Fibroblast of mammary gland (primary cell): ENCODE measurements at regions not wholly inside any gene's neighbourhood (a gene's known extent, or its start where the extent isn't known, plus 50 kb on each side); places are given as distances from the start of the nearest gene placed in this dataset.
"Not testable (repeated sequence)": the region's sequence is repeated elsewhere in the genome, so short reads cannot be mapped to it uniquely, and the experiment has no call there.

Experiments used
- DNase-seq: peaks from one replicate; pipeline ENCODE4 v3.0.0-alpha.2; 2010; ENCODE audit warnings: low read depth
- H3K4me3 ChIP-seq: 2 replicates; pipeline ENCODE4 v1.5.1; 2011; ENCODE audit warnings: low read depth, mild to moderate bottlenecking, low read length, moderate library complexity; ENCODE audit not compliant: control insufficient read depth
- TF ChIP-seq, protein P1 (sequence below): conservative IDR thresholded peaks from 2 replicates; pipeline ENCODE4 v1.5.1; 2011; ENCODE audit warnings: low read depth, low read length, inconsistent platforms; ENCODE audit not compliant: control insufficient read depth, insufficient read depth

DNA sequence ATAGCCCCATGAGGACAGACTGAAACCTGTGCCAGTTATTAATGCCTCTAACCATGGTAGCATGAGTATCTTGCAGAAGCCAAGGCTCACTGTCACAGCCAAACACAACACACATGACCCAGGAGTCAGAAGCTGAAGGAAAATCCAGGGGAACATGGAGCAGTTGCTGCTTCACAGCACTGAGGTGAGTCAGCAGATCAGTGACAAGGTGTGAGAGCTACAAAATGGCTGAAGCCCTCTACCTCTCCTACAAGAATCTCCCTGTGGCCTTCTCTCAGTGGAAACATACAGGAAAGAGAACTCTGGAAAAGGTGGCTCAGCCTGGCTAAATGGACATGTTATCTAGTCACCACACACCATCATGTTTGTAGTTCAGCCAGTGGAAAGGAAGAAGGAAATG is 93.5 kb downstream of the NAB1 start:
- DNase-seq = no peak
- H3K4me3 ChIP-seq = no peak overlapping the region
- TF ChIP-seq, protein P1, sequence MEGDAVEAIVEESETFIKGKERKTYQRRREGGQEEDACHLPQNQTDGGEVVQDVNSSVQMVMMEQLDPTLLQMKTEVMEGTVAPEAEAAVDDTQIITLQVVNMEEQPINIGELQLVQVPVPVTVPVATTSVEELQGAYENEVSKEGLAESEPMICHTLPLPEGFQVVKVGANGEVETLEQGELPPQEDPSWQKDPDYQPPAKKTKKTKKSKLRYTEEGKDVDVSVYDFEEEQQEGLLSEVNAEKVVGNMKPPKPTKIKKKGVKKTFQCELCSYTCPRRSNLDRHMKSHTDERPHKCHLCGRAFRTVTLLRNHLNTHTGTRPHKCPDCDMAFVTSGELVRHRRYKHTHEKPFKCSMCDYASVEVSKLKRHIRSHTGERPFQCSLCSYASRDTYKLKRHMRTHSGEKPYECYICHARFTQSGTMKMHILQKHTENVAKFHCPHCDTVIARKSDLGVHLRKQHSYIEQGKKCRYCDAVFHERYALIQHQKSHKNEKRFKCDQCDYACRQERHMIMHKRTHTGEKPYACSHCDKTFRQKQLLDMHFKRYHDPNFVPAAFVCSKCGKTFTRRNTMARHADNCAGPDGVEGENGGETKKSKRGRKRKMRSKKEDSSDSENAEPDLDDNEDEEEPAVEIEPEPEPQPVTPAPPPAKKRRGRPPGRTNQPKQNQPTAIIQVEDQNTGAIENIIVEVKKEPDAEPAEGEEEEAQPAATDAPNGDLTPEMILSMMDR = no peak

GRCh38 chr2:190744041-190744440 is 95.2 kb downstream of the NAB1 start:
- DNase-seq = no peak
- TF ChIP-seq, protein P1 = no peak
- no peak overlapping the region for H3K4me3 ChIP-seq

DNA sequence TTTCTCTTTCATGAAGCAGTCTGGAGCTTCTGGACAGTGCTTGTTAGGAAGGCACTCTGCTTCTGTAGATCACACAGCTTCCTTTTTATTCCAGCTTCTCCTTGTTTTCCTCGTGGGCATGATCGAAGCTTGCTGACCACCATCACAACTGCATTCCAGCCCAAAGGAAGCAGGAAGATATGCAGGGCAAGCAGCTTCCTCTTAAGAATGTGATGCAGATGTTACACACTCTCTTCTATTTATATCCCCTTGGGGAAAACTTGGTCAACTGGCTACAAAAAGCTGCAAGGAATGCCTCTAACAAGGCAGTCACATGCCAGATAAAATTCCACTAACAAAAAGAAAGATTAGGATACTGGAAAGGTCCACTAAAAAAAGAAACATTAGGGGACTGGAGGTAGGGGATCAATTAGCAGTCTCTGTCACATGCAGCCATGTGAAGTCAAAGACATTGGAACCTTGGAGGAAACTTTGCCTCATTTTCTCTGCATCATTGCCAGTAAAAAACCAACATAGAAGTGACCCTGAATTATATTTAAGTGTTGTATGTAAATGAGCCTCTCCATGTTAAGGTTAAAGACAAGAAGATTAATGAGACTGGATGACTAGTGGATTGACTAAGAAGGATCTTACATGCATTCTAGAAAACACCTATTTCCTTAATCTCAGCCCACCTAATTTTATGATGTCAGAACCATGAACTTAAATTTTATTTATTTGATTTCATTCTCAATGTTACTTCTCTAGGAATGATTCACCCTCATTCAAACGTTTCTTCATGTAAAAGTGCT is 98.3 kb downstream of the NAB1 start:
- peak; percentile 50 for DNase-seq
- H3K4me3 ChIP-seq = no peak overlapping the region

DNA sequence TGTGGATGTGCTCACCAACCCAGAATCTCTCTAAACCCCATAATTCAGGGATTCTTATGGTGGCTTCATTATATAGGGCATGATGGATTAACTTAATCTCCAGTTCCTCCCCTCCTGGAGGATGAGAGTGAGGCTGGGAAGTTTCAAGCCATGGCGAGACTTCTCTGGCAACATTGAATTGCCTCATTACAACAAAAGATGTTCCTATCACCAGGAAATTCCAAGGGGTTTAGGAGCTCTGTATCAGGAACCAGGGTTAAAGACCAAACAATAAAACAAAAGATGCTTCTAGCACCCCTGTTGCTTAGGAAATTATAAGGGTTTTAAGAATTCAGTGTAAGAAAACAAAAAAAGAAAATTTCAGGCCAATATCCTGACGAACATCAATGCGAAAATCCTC is 100.1 kb downstream of the NAB1 start:
- DNase-seq = no peak
- TF ChIP-seq, protein P1 = no peak
- no peak overlapping the region for H3K4me3 ChIP-seq

More for the DNA sequence above, 98.3 kb downstream of the NAB1 start:
- TF ChIP-seq, protein P1 = no peak

- DNase-seq = peak; percentile 40
- TF ChIP-seq, protein P1 = no peak
Observed at GRCh38 chr2:190755772-190756415, 107.0 kb downstream of the NAB1 start.

DNA sequence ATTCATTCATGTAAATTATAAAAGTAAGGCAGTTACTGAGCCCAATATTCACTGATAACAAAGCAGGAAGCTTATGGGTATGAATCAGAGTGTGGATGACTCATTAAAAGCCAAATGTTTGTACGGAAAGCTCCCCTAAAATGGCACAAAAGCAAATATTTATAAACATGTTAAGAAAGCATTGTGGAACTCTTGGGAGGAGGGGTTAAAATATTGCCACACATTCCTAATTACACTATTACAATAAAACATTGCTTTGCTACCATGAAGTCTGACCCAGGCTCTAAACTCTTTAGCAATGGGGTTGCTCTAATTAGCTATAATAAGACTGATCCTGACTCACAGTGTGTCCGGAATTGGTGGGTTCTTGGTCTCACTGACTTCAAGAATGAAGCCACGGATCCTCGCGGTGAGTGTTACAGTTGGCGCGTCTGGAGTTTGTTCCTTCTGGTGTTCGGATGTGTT is 110.9 kb downstream of the NAB1 start:
- no peak overlapping the region for H3K4me3 ChIP-seq
- TF ChIP-seq, protein P1 = no peak
- peak; percentile 92 for DNase-seq

More at GRCh38 chr2:190755772-190756415, 107.0 kb downstream of the NAB1 start:
- H3K4me3 ChIP-seq = no peak overlapping the region

- not testable (repeated sequence) for H3K4me3 ChIP-seq, DNase-seq
Observed at GRCh38 chr2:190760353-190761150, 111.7 kb downstream of the NAB1 start.

- not testable (repeated sequence) for H3K4me3 ChIP-seq
Observed at GRCh38 chr2:190761216-190761615, 112.3 kb downstream of the NAB1 start.

More at GRCh38 chr2:190761216-190761615, 112.3 kb downstream of the NAB1 start:
- not testable (repeated sequence) for DNase-seq
